Inflammatory macrophage (primary cell): ENCODE measurements at regions not wholly inside any gene's neighbourhood (a gene's known extent, or its start where the extent isn't known, plus 50 kb on each side); places are given as distances from the start of the nearest gene placed in this dataset.

Source experiments
- DNase-seq, 2 donors: peaks; one replicate each; pipeline ENCODE4 v3.0.0-alpha.2; 2020 to 2022

- DNase-seq: no peak
These were observed 56.6 kb upstream of the IGFBP2 start for GRCh38 chr2:216576616-216577015.

GRCh38 chr2:216578325-216578724 is 54.9 kb upstream of the IGFBP2 start:
- DNase-seq: no peak

- no peak for DNase-seq
These were observed 50.1 kb upstream of the IGFBP2 start for GRCh38 chr2:216583147-216583546.
